Activated CD8-positive, alpha-beta T cell treated with anti-CD3 and anti-CD28 coated beads for 36 hours (primary cell): ENCODE measurements at regions not wholly inside any gene's neighbourhood (a gene's known extent, or its start where the extent isn't known, plus 50 kb on each side); places are given as distances from the start of the nearest gene placed in this dataset.

Source experiments
- ATAC-seq: fragments of 200-7000 bp; cut with Tn5 transposase; one replicate; pipeline ENCODE4 v1.10.0; 2021; ENCODE audit warnings: mild to moderate bottlenecking, moderate library complexity
- CTCF ChIA-PET: fragments of 350-600 bp; sonication (Branson Sonifier 250); formaldehyde crosslinking; loops from one replicate; lab custom pipeline; 2021; ENCODE audit warnings: antibody characterized with exemption; lab: Charles Lee
- POLR2A ChIA-PET: fragments of 350-600 bp; sonication (Branson Sonifier 250); formaldehyde crosslinking; loops from one replicate; lab custom pipeline; 2021; ENCODE audit warnings: antibody characterized with exemption; lab: Charles Lee
- DNase-seq: peaks from one replicate; pipeline ENCODE4 v3.0.0-alpha.2; 2020
- H3K27ac Mint-ChIP-seq: one replicate; pipeline ENCODE4 v1.8.0; 2021; ENCODE audit warnings: mild to moderate bottlenecking, mixed read lengths
- H3K27me3 Mint-ChIP-seq: one replicate; pipeline ENCODE4 v1.8.0; 2021; ENCODE audit warnings: mixed read lengths
- H3K36me3 Mint-ChIP-seq: one replicate; pipeline ENCODE4 v1.8.0; 2021; ENCODE audit warnings: low read depth, mixed read lengths
- H3K4me1 Mint-ChIP-seq: one replicate; pipeline ENCODE4 v1.8.0; 2021; ENCODE audit warnings: low read depth, mixed read lengths
- H3K4me3 Mint-ChIP-seq: one replicate; pipeline ENCODE4 v1.8.0; 2021; ENCODE audit warnings: mild to moderate bottlenecking, moderate library complexity, mixed read lengths
- H3K9me3 Mint-ChIP-seq: one replicate; pipeline ENCODE4 v1.8.0; 2021; ENCODE audit warnings: mixed read lengths
- CTCF ChIP-seq: fragments of 200-600 bp; IDR thresholded peaks from one replicate; pipeline ENCODE4 v1.8.0; 2022; ENCODE audit warnings: antibody characterized with exemption, mild to moderate bottlenecking
- intact Hi-C: fragments of 100-400 bp; cut with micrococcal nuclease; formaldehyde crosslinking; loops from one replicate; pipeline ENCODE4 v1.10.0; 2022

GRCh38 chr14:98348505-98348904 is 923.5 kb downstream of the BCL11B start:
- no peak overlapping the region for H3K4me3 Mint-ChIP-seq
- POLR2A ChIA-PET: interaction anchor here (1.0 kb wide), 1 partner anchor 9 kb away, joined by 3 read pairs; no protein-coding TSS in a partner anchor

GRCh38 chr14:98350213-98350612 is 921.8 kb downstream of the BCL11B start:
- H3K36me3 Mint-ChIP-seq: peaks cover 2% of the 10 kb centered on the region
- peaks cover 7% of the 10 kb centered on the region for H3K4me1 Mint-ChIP-seq
- ChIA-PET POLR2A (no interaction called here), CTCF (no interaction called here)
- ATAC-seq: no peak
- TF ChIP-seq CTCF: no peak
- H3K9me3 Mint-ChIP-seq: no peaks in the 10 kb centered on the region
- H3K27ac Mint-ChIP-seq: no peak overlapping the region
- intact Hi-C loops: no loop called here
- H3K4me3 Mint-ChIP-seq: no peak overlapping the region
- DNase-seq: no peak
- H3K27me3 Mint-ChIP-seq: no peaks in the 10 kb centered on the region

More at GRCh38 chr14:98348505-98348904, 923.5 kb downstream of the BCL11B start:
- ATAC-seq (no peak), DNase-seq (no peak)
- Mint-ChIP-seq H3K9me3 (no peaks in the 10 kb centered on the region), H3K4me1 (peaks cover 7% of the 10 kb centered on the region), H3K36me3 (peaks cover 2% of the 10 kb centered on the region), H3K27me3 (no peaks in the 10 kb centered on the region), H3K27ac (no peak overlapping the region)
- CTCF ChIA-PET: no interaction called here
- TF ChIP-seq CTCF: no peak
- intact Hi-C loops: no loop called here

GRCh38 chr14:98364961-98365360 is 907.0 kb downstream of the BCL11B start:
- no peaks in the 10 kb centered on the region for H3K27me3 Mint-ChIP-seq
- no peak overlapping the region for H3K4me3 Mint-ChIP-seq
- peaks cover 1% of the 10 kb centered on the region for H3K9me3 Mint-ChIP-seq
- DNase-seq (no peak), ATAC-seq (no peak)
- TF ChIP-seq CTCF: no peak
- intact Hi-C loops: no loop called here
- CTCF ChIA-PET: no interaction called here
- POLR2A ChIA-PET: no interaction called here
- H3K4me1 Mint-ChIP-seq: peaks cover 18% of the 10 kb centered on the region
- no peak overlapping the region for H3K27ac Mint-ChIP-seq
- H3K36me3 Mint-ChIP-seq: no peaks in the 10 kb centered on the region

GRCh38 chr14:98366429-98366828 is 905.6 kb downstream of the BCL11B start:
- ChIA-PET CTCF (no interaction called here), POLR2A (no interaction called here)
- intact Hi-C loops: no loop called here
- ATAC-seq (no peak), DNase-seq (no peak)
- Mint-ChIP-seq H3K9me3 (peaks cover 1% of the 10 kb centered on the region), H3K27ac (no peak overlapping the region), H3K36me3 (no peaks in the 10 kb centered on the region), H3K4me3 (no peak overlapping the region), H3K27me3 (no peaks in the 10 kb centered on the region), H3K4me1 (peaks cover 18% of the 10 kb centered on the region)
- TF ChIP-seq CTCF: no peak

- H3K4me3 Mint-ChIP-seq: no peak overlapping the region
- ChIA-PET POLR2A (interaction anchor here (1.0 kb wide), 1 partner anchor 23 kb away, joined by 3 read pairs; no protein-coding TSS in a partner anchor), CTCF (no interaction called here)
- peaks cover 18% of the 10 kb centered on the region for H3K4me1 Mint-ChIP-seq
- TF ChIP-seq CTCF: no peak
- DNase-seq (no peak), ATAC-seq (no peak)
- no peak overlapping the region for H3K27ac Mint-ChIP-seq
- H3K9me3 Mint-ChIP-seq: peaks cover 1% of the 10 kb centered on the region
- intact Hi-C loops: no loop called here
- H3K36me3 Mint-ChIP-seq: no peaks in the 10 kb centered on the region
- no peaks in the 10 kb centered on the region for H3K27me3 Mint-ChIP-seq
Observed at GRCh38 chr14:98368221-98368620, 903.8 kb downstream of the BCL11B start.
